Peyer's patch (tissue), 4 donors: ENCODE measurements at regions not wholly inside any gene's neighbourhood (a gene's known extent, or its start where the extent isn't known, plus 50 kb on each side); places are given as distances from the start of the nearest gene placed in this dataset.

Experiments used
- CTCF ChIP-seq, 6 experiments: fragments of 450-650 bp in 4 of 6; fragments of 200-600 bp in 2 of 6; sonication (generic) in 1 of 6; IDR thresholded peaks; one replicate each; pipeline ENCODE4 v1.5.1; 2017 to 2019; ENCODE audit warnings: antibody characterized with exemption in 6 of 6, mild to moderate bottlenecking in 3 of 6, moderate library complexity in 1 of 6
- POLR2A ChIP-seq, 2 donors: fragments of 450-650 bp; IDR thresholded peaks; one replicate each; pipeline ENCODE4 v1.5.1; 2017; ENCODE audit warnings: antibody characterized with exemption in 2 of 2, mild to moderate bottlenecking in 2 of 2, moderate library complexity in 2 of 2

GRCh38 chr15:20646529-20647142 lies 105.0 kb upstream of the GOLGA6L6 start:
- TF ChIP-seq POLR2A (IDR thresholded peaks at IDR 0.05) (no peak), CTCF (IDR thresholded peaks at IDR 0.05) (no peak)
